GM23338 (cell line): ENCODE measurements at regions not wholly inside any gene's neighbourhood (a gene's known extent, or its start where the extent isn't known, plus 50 kb on each side); places are given as distances from the start of the nearest gene placed in this dataset.

ENCODE experiments used
- ATAC-seq: fragments of 200-7000 bp; cut with Tn5 transposase; 3 replicates; pipeline ENCODE4 v1.9.1; 2020
- DNase-seq: peaks from one replicate; pipeline ENCODE4 v3.0.0-alpha.2; 2015; ENCODE audit warnings: low spot score
- H2AFZ ChIP-seq: fragments of 200-600 bp; sonication (generic); 2 replicates; pipeline ENCODE4 v1.8.0; 2016; ENCODE audit warnings: antibody characterized with exemption, mild to moderate bottlenecking, moderate library complexity
- H3F3A ChIP-seq: fragments of 200-600 bp; sonication (generic); replicated peaks from 2 replicates; pipeline ENCODE4 v1.8.0; 2017; ENCODE audit warnings: antibody characterized with exemption, mixed run types, low read depth
- H3K27ac ChIP-seq: fragments of 200-600 bp; sonication (generic); 2 replicates; pipeline ENCODE4 v1.6.1; 2016; ENCODE audit warnings: low read depth
- H3K27me3 ChIP-seq: fragments of 200-600 bp; sonication (generic); 2 replicates; pipeline ENCODE4 v1.8.0; 2016; ENCODE audit warnings: mild to moderate bottlenecking, mixed run types, moderate library complexity; ENCODE audit not compliant: insufficient read depth
- H3K36me3 ChIP-seq: fragments of 200-600 bp; sonication (generic); 2 replicates; pipeline ENCODE4 v1.8.0; 2016; ENCODE audit warnings: mild to moderate bottlenecking; ENCODE audit not compliant: insufficient read depth
- H3K4me1 ChIP-seq: fragments of 200-600 bp; sonication (generic); 2 replicates; pipeline ENCODE4 v1.8.0; 2016; ENCODE audit warnings: mild to moderate bottlenecking, moderate library complexity; ENCODE audit not compliant: insufficient read depth
- H3K4me2 ChIP-seq: fragments of 200-600 bp; sonication (generic); 2 replicates; pipeline ENCODE4 v1.7.1; 2017; ENCODE audit warnings: mixed run types
- H3K4me3 ChIP-seq: fragments of 200-600 bp; sonication (generic); 2 replicates; pipeline ENCODE4 v1.6.1; 2016; ENCODE audit warnings: mixed run types
- H3K79me2 ChIP-seq: fragments of 200-600 bp; sonication (generic); replicated peaks from 2 replicates; pipeline ENCODE4 v1.8.0; 2017; ENCODE audit warnings: mild to moderate bottlenecking; ENCODE audit not compliant: insufficient read depth
- H3K9me2 ChIP-seq: fragments of 200-600 bp; sonication (generic); 2 replicates; pipeline ENCODE4 v1.8.0; 2017; ENCODE audit not compliant: insufficient read depth
- H4K20me1 ChIP-seq: fragments of 200-600 bp; sonication (generic); replicated peaks from 2 replicates; pipeline ENCODE4 v1.8.0; 2017; ENCODE audit warnings: mild to moderate bottlenecking; ENCODE audit not compliant: insufficient read depth
- H3K27ac Mint-ChIP-seq: 2 replicates; pipeline ENCODE4 v1.8.0; 2020; ENCODE audit warnings: inconsistent platforms, mild to moderate bottlenecking, moderate library complexity, mixed read lengths
- H3K27me3 Mint-ChIP-seq: 3 replicates; pipeline ENCODE4 v1.8.0; 2022; ENCODE audit warnings: low read depth, mild to moderate bottlenecking, moderate library complexity, mixed read lengths, inconsistent platforms; ENCODE audit not compliant: insufficient read depth, poor library complexity
- H3K36me3 Mint-ChIP-seq: 3 replicates; pipeline ENCODE4 v1.8.0; 2021; ENCODE audit warnings: low read depth, mild to moderate bottlenecking, inconsistent platforms, moderate library complexity, mixed read lengths
- H3K4me1 Mint-ChIP-seq: 3 replicates; pipeline ENCODE4 v1.8.0; 2020; ENCODE audit warnings: mild to moderate bottlenecking, inconsistent platforms, mixed read lengths
- H3K4me3 Mint-ChIP-seq: 3 replicates; pipeline ENCODE4 v1.8.0; 2021; ENCODE audit warnings: moderate library complexity, mild to moderate bottlenecking, inconsistent platforms, mixed read lengths
- H3K9me3 Mint-ChIP-seq: 3 replicates; pipeline ENCODE4 v1.8.0; 2020; ENCODE audit warnings: moderate library complexity, mild to moderate bottlenecking, inconsistent platforms, mixed read lengths
- CREB1 ChIP-seq: fragments of 250-450 bp; sonication (Bioruptor Pico); IDR thresholded peaks from 2 replicates; pipeline ENCODE4 v1.5.0; 2020; ENCODE audit warnings: low read depth, mild to moderate bottlenecking, moderate library complexity
- EZH2 ChIP-seq: fragments of 200-600 bp; sonication (generic); IDR thresholded peaks from one replicate; pipeline ENCODE4 v1.8.0; 2017; ENCODE audit warnings: antibody characterized with exemption, mild to moderate bottlenecking, low read depth; ENCODE audit not compliant: unreplicated experiment
- EZH2phosphoT487 ChIP-seq: fragments of 200-600 bp; sonication (generic); IDR thresholded peaks from one replicate; pipeline ENCODE4 v1.8.1; 2018; ENCODE audit warnings: antibody characterized with exemption; ENCODE audit not compliant: unreplicated experiment
- JUNB ChIP-seq: IDR thresholded peaks from one replicate; pipeline ENCODE4 v1.6.1; 2016; ENCODE audit warnings: antibody characterized with exemption; ENCODE audit not compliant: unreplicated experiment
- NANOG ChIP-seq: IDR thresholded peaks from 2 replicates; pipeline ENCODE4 v1.6.1; 2016; ENCODE audit warnings: antibody characterized with exemption, borderline replicate concordance
- POLR2AphosphoS5 ChIP-seq: IDR thresholded peaks from 2 replicates; pipeline ENCODE4 v1.6.1; 2016; ENCODE audit warnings: antibody characterized with exemption, low read depth
- STAT1 ChIP-seq: IDR thresholded peaks from one replicate; pipeline ENCODE4 v1.6.1; 2016; ENCODE audit warnings: antibody characterized with exemption; ENCODE audit not compliant: unreplicated experiment
- ZNF114 ChIP-seq: fragments of 250-450 bp; sonication (Bioruptor Pico); IDR thresholded peaks from 2 replicates; pipeline ENCODE4 v1.5.0; 2020; ENCODE audit warnings: mild to moderate bottlenecking, moderate library complexity
- ZNF331 ChIP-seq: fragments of 250-450 bp; sonication (Bioruptor Pico); IDR thresholded peaks from 2 replicates; pipeline ENCODE4 v1.5.0; 2020; ENCODE audit warnings: low read depth, mild to moderate bottlenecking, moderate library complexity
- TF ChIP-seq, protein P1 (sequence below): IDR thresholded peaks from one replicate; pipeline ENCODE4 v1.6.1; 2018; ENCODE audit warnings: antibody characterized with exemption; ENCODE audit not compliant: unreplicated experiment
- TF ChIP-seq, protein P2 (sequence below): IDR thresholded peaks from 2 replicates; pipeline ENCODE4 v1.6.1; 2016; ENCODE audit warnings: antibody characterized with exemption
- TF ChIP-seq, protein P3 (sequence below), 2 experiments: fragments of 200-600 bp in 1 of 2; sonication (generic) in 1 of 2; conservative IDR thresholded peaks; 2 replicates each; pipeline versions ENCODE4 v1.5.1 to v1.6.1; 2016 to 2017; ENCODE audit warnings: antibody characterized with exemption in 2 of 2, low read depth in 2 of 2, mild to moderate bottlenecking in 2 of 2, moderate library complexity in 1 of 2
- TF ChIP-seq, protein P4 (sequence below): fragments of 250-450 bp; sonication (Bioruptor Pico); IDR thresholded peaks from 2 replicates; pipeline ENCODE4 v1.5.0; 2020; ENCODE audit warnings: mild to moderate bottlenecking, moderate library complexity

DNA sequence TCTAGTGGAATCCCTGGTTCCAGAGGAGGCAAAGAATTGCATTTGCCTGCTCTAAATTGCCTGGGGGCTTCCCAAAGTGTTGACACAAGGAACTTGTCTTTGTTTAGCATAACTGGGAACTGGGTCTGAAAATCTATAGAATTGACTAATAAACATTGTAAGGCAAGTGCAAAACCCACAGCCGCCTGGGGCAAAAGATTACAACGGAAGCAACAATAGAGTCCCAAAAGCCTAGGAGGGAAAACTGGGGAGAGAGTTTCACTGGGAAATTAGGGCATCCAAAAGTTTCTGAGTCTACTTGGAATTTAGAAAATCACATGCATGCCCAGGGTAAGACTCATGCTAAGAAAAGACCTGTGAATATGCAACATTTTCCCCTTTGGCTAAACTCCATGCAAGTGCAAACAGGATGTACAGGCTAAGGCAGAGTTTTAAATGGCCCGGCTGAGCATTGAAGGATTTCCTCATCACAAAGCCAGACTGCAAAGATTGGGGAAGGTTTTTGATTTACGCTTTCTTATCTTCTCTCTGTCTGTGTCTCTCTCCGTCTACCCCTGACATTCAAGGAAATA, 725.3 kb upstream of the NCAM2 start:
- H3K27me3 Mint-ChIP-seq = peaks cover 4% of the 10 kb centered on the region
- Histone ChIP-seq H3K27ac (no peak overlapping the region), H3F3A (no peaks in the 10 kb centered on the region), H3K36me3 (no peaks in the 10 kb centered on the region), H3K27me3 (no peaks in the 10 kb centered on the region), H2AFZ (peak overlapping the region; percentile 56), H3K4me2 (0 out of 2 replicates have a peak overlapping the region, but pooled peaks have one; percentile 36), H3K4me3 (no peak overlapping the region), H3K4me1 (peaks cover 30% of the 10 kb centered on the region), H4K20me1 (no peaks in the 10 kb centered on the region), H3K79me2 (no peaks in the 10 kb centered on the region), H3K9me2 (0 out of 2 replicates have a peak, but pooled peaks cover 7% of the 10 kb centered on the region)
- ATAC-seq = no peak
- H3K9me3 Mint-ChIP-seq = peaks cover 4% of the 10 kb centered on the region
- H3K4me3 Mint-ChIP-seq = no peak overlapping the region
- TF ChIP-seq NANOG (no peak), ZNF331 (no peak), EZH2 (no peak), POLR2AphosphoS5 (no peak), CREB1 (CRISPR knock-in tag) (no peak), EZH2phosphoT487 (no peak), STAT1 (no peak), ZNF114 (CRISPR knock-in tag) (no peak), JUNB (no peak)
- TF ChIP-seq, protein P1, sequence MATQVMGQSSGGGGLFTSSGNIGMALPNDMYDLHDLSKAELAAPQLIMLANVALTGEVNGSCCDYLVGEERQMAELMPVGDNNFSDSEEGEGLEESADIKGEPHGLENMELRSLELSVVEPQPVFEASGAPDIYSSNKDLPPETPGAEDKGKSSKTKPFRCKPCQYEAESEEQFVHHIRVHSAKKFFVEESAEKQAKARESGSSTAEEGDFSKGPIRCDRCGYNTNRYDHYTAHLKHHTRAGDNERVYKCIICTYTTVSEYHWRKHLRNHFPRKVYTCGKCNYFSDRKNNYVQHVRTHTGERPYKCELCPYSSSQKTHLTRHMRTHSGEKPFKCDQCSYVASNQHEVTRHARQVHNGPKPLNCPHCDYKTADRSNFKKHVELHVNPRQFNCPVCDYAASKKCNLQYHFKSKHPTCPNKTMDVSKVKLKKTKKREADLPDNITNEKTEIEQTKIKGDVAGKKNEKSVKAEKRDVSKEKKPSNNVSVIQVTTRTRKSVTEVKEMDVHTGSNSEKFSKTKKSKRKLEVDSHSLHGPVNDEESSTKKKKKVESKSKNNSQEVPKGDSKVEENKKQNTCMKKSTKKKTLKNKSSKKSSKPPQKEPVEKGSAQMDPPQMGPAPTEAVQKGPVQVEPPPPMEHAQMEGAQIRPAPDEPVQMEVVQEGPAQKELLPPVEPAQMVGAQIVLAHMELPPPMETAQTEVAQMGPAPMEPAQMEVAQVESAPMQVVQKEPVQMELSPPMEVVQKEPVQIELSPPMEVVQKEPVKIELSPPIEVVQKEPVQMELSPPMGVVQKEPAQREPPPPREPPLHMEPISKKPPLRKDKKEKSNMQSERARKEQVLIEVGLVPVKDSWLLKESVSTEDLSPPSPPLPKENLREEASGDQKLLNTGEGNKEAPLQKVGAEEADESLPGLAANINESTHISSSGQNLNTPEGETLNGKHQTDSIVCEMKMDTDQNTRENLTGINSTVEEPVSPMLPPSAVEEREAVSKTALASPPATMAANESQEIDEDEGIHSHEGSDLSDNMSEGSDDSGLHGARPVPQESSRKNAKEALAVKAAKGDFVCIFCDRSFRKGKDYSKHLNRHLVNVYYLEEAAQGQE = no peak
- TF ChIP-seq, protein P2, sequence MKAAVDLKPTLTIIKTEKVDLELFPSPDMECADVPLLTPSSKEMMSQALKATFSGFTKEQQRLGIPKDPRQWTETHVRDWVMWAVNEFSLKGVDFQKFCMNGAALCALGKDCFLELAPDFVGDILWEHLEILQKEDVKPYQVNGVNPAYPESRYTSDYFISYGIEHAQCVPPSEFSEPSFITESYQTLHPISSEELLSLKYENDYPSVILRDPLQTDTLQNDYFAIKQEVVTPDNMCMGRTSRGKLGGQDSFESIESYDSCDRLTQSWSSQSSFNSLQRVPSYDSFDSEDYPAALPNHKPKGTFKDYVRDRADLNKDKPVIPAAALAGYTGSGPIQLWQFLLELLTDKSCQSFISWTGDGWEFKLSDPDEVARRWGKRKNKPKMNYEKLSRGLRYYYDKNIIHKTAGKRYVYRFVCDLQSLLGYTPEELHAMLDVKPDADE = no peak
- TF ChIP-seq, protein P3, sequence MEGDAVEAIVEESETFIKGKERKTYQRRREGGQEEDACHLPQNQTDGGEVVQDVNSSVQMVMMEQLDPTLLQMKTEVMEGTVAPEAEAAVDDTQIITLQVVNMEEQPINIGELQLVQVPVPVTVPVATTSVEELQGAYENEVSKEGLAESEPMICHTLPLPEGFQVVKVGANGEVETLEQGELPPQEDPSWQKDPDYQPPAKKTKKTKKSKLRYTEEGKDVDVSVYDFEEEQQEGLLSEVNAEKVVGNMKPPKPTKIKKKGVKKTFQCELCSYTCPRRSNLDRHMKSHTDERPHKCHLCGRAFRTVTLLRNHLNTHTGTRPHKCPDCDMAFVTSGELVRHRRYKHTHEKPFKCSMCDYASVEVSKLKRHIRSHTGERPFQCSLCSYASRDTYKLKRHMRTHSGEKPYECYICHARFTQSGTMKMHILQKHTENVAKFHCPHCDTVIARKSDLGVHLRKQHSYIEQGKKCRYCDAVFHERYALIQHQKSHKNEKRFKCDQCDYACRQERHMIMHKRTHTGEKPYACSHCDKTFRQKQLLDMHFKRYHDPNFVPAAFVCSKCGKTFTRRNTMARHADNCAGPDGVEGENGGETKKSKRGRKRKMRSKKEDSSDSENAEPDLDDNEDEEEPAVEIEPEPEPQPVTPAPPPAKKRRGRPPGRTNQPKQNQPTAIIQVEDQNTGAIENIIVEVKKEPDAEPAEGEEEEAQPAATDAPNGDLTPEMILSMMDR (conservative IDR thresholded peaks at IDR 0.05; ENCODE audit: low read depth in 2 of 2) = no peak
- TF ChIP-seq, protein P4, sequence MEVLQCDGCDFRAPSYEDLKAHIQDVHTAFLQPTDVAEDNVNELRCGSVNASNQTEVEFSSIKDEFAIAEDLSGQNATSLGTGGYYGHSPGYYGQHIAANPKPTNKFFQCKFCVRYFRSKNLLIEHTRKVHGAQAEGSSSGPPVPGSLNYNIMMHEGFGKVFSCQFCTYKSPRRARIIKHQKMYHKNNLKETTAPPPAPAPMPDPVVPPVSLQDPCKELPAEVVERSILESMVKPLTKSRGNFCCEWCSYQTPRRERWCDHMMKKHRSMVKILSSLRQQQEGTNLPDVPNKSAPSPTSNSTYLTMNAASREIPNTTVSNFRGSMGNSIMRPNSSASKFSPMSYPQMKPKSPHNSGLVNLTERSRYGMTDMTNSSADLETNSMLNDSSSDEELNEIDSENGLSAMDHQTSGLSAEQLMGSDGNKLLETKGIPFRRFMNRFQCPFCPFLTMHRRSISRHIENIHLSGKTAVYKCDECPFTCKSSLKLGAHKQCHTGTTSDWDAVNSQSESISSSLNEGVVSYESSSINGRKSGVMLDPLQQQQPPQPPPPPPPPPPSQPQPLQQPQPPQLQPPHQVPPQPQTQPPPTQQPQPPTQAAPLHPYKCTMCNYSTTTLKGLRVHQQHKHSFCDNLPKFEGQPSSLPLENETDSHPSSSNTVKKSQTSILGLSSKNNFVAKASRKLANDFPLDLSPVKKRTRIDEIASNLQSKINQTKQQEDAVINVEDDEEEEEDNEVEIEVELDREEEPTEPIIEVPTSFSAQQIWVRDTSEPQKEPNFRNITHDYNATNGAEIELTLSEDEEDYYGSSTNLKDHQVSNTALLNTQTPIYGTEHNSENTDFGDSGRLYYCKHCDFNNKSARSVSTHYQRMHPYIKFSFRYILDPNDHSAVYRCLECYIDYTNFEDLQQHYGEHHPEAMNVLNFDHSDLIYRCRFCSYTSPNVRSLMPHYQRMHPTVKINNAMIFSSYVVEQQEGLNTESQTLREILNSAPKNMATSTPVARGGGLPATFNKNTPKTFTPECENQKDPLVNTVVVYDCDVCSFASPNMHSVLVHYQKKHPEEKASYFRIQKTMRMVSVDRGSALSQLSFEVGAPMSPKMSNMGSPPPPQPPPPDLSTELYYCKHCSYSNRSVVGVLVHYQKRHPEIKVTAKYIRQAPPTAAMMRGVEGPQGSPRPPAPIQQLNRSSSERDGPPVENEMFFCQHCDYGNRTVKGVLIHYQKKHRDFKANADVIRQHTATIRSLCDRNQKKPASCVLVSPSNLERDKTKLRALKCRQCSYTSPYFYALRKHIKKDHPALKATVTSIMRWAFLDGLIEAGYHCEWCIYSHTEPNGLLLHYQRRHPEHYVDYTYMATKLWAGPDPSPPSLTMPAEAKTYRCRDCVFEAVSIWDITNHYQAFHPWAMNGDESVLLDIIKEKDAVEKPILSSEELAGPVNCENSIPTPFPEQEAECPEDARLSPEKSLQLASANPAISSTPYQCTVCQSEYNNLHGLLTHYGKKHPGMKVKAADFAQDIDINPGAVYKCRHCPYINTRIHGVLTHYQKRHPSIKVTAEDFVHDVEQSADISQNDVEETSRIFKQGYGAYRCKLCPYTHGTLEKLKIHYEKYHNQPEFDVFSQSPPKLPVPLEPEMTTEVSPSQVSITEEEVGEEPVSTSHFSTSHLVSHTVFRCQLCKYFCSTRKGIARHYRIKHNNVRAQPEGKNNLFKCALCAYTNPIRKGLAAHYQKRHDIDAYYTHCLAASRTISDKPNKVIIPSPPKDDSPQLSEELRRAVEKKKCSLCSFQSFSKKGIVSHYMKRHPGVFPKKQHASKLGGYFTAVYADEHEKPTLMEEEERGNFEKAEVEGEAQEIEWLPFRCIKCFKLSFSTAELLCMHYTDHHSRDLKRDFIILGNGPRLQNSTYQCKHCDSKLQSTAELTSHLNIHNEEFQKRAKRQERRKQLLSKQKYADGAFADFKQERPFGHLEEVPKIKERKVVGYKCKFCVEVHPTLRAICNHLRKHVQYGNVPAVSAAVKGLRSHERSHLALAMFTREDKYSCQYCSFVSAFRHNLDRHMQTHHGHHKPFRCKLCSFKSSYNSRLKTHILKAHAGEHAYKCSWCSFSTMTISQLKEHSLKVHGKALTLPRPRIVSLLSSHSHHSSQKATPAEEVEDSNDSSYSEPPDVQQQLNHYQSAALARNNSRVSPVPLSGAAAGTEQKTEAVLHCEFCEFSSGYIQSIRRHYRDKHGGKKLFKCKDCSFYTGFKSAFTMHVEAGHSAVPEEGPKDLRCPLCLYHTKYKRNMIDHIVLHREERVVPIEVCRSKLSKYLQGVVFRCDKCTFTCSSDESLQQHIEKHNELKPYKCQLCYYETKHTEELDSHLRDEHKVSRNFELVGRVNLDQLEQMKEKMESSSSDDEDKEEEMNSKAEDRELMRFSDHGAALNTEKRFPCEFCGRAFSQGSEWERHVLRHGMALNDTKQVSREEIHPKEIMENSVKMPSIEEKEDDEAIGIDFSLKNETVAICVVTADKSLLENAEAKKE (CRISPR knock-in tag) = no peak
- peaks cover 28% of the 10 kb centered on the region for H3K4me1 Mint-ChIP-seq
- no peak overlapping the region for H3K27ac Mint-ChIP-seq
- peaks cover 9% of the 10 kb centered on the region for H3K36me3 Mint-ChIP-seq
- DNase-seq = no peak
